ENCODE measurements at regions not wholly inside any gene's neighbourhood (a gene's known extent, or its start where the extent isn't known, plus 50 kb on each side); places are given as distances from the start of the nearest gene placed in this dataset.

DNA sequence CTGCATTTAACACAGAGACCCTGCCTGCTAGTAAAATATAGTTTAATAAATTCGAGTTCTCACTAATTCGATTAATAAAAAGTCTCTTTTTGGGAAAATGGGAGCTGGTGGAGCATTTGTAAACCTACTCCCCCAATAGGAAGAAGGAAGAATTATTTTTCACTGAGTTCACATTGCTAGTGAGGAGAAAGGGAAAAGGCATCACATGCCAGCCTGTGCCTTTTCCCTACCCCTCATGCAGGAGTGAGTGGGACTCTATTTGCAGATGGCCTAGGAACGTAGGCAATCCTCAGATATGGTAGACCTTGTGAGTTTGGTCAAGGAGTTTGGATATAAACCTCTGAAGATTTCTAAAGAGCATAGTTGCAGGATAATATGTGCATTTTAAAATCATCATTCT lies 218.4 kb upstream of the TRIB2 start:
- TF ChIP-seq POLR2AphosphoS5 (IDR thresholded peaks at IDR 0.05) (no peak), POLR2A (IDR thresholded peaks at IDR 0.05) (no peak), EP300 (IDR thresholded peaks at IDR 0.05) (no peak)
- TF ChIP-seq, protein P1, sequence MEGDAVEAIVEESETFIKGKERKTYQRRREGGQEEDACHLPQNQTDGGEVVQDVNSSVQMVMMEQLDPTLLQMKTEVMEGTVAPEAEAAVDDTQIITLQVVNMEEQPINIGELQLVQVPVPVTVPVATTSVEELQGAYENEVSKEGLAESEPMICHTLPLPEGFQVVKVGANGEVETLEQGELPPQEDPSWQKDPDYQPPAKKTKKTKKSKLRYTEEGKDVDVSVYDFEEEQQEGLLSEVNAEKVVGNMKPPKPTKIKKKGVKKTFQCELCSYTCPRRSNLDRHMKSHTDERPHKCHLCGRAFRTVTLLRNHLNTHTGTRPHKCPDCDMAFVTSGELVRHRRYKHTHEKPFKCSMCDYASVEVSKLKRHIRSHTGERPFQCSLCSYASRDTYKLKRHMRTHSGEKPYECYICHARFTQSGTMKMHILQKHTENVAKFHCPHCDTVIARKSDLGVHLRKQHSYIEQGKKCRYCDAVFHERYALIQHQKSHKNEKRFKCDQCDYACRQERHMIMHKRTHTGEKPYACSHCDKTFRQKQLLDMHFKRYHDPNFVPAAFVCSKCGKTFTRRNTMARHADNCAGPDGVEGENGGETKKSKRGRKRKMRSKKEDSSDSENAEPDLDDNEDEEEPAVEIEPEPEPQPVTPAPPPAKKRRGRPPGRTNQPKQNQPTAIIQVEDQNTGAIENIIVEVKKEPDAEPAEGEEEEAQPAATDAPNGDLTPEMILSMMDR (IDR thresholded peaks at IDR 0.05) = no peak

DNA sequence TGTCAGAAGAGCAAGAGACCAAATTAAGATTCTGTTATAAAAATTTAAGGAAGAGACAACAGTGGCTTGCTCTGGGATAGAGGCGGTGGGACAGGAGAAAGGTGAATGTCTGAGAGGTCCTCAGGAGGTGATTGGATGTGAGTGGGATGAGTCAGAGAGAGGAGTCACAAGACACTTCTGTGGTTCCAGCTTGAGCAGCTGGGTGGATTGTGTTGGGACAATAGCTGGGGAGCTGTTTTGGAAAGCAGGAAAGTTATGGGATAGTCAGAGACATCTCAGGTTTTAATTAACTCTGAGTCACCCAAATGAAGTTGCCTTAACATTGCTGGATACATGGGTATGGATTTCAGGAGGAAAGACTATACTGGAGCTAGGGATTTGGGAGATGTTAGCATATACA lies 218.0 kb upstream of the TRIB2 start:
- 92 to 94% methylated on average over 1 of the region's 1 CpG for WGBS, 2 donors
- DNase-seq = no peak
- intact Hi-C loops (cut with DNase I) = no loop called here
- no peaks in the 10 kb centered on the region for H3K27me3 ChIP-seq
- H3K4me3 ChIP-seq = no peak overlapping the region
- H3K27ac ChIP-seq = no peak overlapping the region
- no peaks in the 10 kb centered on the region for H3K4me1 ChIP-seq
- no peaks in the 10 kb centered on the region for H3K36me3 ChIP-seq
- no peak for TF ChIP-seq POLR2AphosphoS5 (IDR thresholded peaks at IDR 0.05)
- no peak for TF ChIP-seq POLR2A (IDR thresholded peaks at IDR 0.05)
- TF ChIP-seq, protein P1 (IDR thresholded peaks at IDR 0.05) = no peak
- no peak for TF ChIP-seq EP300 (IDR thresholded peaks at IDR 0.05)
- no peaks in the 10 kb centered on the region for H3K9me3 ChIP-seq

More for the DNA sequence above, 218.4 kb upstream of the TRIB2 start:
- intact Hi-C loops (cut with DNase I) = no loop called here
- no peak for DNase-seq
- no peak overlapping the region for H3K4me3 ChIP-seq
- 61 to 82% methylated on average over 3 of the region's 3 CpGs for WGBS, 2 donors
- H3K4me1 ChIP-seq = no peaks in the 10 kb centered on the region
- no peaks in the 10 kb centered on the region for H3K9me3 ChIP-seq
- H3K36me3 ChIP-seq = no peaks in the 10 kb centered on the region
- no peaks in the 10 kb centered on the region for H3K27me3 ChIP-seq
- H3K27ac ChIP-seq = no peak overlapping the region

DNA sequence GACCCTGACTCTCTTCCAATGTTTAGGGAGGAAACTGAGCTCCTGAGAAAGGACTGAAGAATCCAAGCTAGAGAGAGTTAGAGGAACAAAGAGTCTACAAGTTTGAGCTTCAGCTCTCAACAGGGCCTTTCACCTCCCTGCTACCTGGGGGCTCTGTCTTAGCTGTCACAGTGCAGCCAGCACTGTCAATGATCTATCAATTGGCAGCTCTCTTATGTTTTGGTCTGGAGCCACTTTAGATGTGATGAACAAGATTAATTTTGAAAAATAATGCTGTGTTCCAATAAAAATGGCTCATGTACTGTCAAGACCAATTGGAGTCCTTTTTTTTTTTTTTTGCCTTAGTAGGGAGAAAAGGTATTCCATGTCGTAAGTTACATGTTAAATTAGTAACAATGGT lies 215.8 kb upstream of the TRIB2 start:
- no peaks in the 10 kb centered on the region for H3K4me1 ChIP-seq
- intact Hi-C loops (cut with DNase I) = no loop called here
- no peak overlapping the region for H3K4me3 ChIP-seq
- no peaks in the 10 kb centered on the region for H3K9me3 ChIP-seq
- no peaks in the 10 kb centered on the region for H3K36me3 ChIP-seq
- TF ChIP-seq, protein P1 (IDR thresholded peaks at IDR 0.05) = no peak
- no peak for TF ChIP-seq POLR2AphosphoS5 (IDR thresholded peaks at IDR 0.05)
- no peak for TF ChIP-seq POLR2A (IDR thresholded peaks at IDR 0.05)
- no peak for TF ChIP-seq EP300 (IDR thresholded peaks at IDR 0.05)
- 79% methylated on average over 1 of the region's 1 CpG for WGBS, 2 donors
- no peak overlapping the region for H3K27ac ChIP-seq
- H3K27me3 ChIP-seq = no peaks in the 10 kb centered on the region
- DNase-seq = no peak

DNA sequence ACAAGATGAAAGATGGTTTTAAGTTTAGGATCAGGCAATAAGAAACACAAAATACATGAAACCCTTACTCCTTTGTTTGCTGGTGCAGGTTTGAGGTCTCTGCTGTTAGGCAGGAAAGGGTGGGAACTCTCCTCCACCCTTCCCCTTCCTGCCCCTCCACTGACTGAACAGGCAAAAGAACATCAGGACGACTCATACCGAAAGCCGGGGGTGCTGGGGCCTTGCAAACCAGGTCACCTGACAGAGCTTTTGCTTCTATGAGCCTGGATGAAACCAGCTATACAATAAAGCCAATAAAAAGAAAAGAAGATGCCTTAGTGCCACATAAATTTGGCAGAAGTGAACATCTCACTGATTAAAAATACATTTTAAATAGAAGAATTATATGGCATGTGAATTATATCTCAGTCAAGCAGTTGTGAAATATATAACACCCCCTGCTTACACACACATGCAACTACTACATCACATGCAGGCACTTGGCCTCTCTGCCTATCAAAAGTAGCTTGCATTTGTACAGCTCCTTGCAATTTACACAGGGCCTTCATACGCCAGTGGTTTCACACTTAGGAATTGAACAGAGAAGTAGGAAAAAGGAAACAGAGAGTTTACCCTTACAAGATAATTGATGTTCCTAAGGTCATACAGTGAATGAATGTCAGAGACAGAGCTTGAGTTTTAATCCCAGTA lies 215.1 kb upstream of the TRIB2 start:
- Histone ChIP-seq H3K4me3 (no peak overlapping the region), H3K9me3 (no peaks in the 10 kb centered on the region), H3K4me1 (no peaks in the 10 kb centered on the region), H3K36me3 (no peaks in the 10 kb centered on the region), H3K27ac (peak overlapping the region in 1 of 4 donors; percentile 2), H3K27me3 (no peaks in the 10 kb centered on the region)
- TF ChIP-seq POLR2AphosphoS5 (IDR thresholded peaks at IDR 0.05) = peak in 1 of 4 donors; percentile 17
- TF ChIP-seq, protein P1 (IDR thresholded peaks at IDR 0.05) = no peak
- WGBS, 2 donors = 34 to 71% methylated on average over 4 of the region's 4 CpGs
- intact Hi-C loops (cut with DNase I) = no loop called here
- DNase-seq = peak; percentile 69

DNA sequence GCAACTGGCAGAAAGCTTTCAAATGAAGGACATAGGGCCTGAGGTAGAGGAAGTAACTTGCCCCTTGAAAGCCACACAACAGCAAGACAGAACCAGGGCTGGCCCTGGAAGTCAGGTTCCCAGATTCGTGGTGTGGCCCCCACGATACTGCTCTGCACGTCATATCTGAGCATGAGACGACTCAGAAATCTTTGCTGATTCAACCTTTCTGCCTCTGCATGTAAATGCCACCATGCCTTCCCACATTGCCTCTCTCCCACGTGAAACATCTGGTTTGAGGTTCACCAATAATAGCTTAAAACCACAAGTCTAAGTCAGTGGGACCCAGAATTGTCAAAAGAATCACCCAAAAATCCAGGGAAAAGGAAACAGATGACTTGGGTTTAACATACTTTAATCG lies 214.0 kb upstream of the TRIB2 start:
- WGBS, 2 donors = 53 to 72% methylated on average over 6 of the region's 6 CpGs

More for the DNA sequence above, 214.0 kb upstream of the TRIB2 start:
- H3K9me3 ChIP-seq = no peaks in the 10 kb centered on the region
- intact Hi-C loops (cut with DNase I) = no loop called here
- no peaks in the 10 kb centered on the region for H3K27me3 ChIP-seq
- H3K4me1 ChIP-seq = no peaks in the 10 kb centered on the region
- H3K4me3 ChIP-seq = no peak overlapping the region
- DNase-seq = no peak
- TF ChIP-seq EP300 (IDR thresholded peaks at IDR 0.05) (no peak), POLR2A (IDR thresholded peaks at IDR 0.05) (no peak), POLR2AphosphoS5 (IDR thresholded peaks at IDR 0.05) (no peak)
- TF ChIP-seq, protein P1 (IDR thresholded peaks at IDR 0.05) = no peak
- no peak overlapping the region for H3K27ac ChIP-seq
- H3K36me3 ChIP-seq = no peaks in the 10 kb centered on the region
